Medulla oblongata (tissue), 1 donor: ENCODE measurements at regions not wholly inside any gene's neighbourhood (a gene's known extent, or its start where the extent isn't known, plus 50 kb on each side); places are given as distances from the start of the nearest gene placed in this dataset.
"Not testable (repeated sequence)": the region's sequence is repeated elsewhere in the genome, so short reads cannot be mapped to it uniquely, and the experiment has no call there.

Experiments
- DNase-seq: peaks from one replicate; pipeline ENCODE4 v3.0.0-alpha.2; 2015; ENCODE audit errors: extremely low spot score

DNA sequence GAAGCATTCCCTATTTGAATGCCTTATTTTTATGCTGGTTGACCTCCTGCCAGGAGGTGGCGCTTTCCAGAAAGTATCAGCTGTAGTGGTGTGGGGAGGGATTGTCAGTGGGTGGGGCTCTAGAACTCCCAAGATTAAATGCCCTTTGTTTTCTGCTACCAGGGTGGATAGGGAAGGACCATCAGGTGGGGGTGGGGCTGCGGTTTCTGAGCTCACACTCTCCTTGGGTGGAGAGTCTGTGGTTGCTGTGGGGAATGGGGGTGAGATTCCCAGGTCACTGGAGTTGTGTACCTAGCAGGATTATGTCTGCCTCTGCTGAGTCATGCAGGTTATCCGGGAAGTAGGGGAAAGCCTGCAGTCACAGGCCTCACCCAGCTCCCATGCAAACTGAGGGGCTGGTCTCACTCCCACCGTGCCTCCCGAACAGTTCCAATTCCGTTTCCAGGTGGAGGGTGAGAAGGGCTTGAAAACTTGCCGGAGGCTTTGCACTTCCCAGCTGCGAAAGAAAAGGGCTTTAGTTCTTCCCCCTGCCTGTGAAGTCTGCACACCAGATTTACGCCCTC, 68.3 kb downstream of the ALG10B start:
- no peak for DNase-seq

DNA sequence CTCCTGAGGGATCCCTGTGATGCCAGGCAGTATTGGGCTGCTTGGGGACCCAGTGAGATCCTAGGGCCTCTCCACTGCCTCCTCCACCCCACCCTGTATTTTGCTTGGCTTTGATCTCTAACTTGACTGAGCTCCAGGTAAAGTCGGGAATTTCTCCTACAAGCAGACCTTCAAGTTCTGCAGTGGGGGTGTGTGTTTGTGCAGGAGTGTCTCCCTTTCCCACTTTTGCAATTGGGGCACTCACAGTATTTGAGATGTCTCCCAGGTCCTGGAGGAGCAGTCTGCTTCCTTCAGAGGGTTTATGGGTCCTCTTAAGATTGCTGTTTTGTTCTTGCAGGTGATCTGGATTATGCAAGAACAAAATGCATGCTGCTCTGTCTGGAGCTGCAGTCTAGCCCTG, 68.9 kb downstream of the ALG10B start:
- no peak for DNase-seq

DNA sequence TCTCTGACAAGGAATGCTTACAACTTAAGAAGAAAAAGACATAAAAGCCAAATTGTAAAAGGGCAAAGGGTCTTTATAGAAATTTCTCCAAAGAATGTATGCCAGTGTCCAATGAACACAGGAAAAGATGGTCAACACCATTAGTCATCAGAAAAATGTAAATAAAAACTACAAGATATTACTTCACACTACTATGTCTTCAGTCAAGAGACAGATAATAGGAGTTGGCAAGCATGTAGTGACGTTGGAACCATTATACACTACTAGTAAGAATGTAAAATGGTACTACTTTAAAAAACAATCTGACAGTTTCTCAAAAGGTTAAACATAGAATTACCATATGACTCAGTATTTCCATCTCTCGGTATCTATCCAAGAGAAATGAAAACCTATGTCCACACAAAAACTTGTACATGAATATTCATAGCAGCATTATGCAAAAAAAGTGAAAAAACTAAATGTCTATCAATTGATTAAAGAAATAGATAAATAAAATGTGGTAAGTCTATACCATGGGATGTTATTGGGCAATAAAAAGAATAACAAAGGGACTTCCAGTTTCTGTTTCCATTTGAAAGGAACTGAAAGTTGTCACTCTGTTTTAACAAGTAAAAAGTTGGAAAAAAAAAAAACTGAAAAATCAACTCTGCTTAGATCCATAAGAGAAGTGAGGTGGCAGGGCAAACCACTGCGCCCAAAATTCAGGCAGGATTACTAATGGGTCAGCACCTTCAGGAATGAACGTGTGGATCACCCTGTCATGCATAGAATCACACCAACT, 69.8 kb downstream of the ALG10B start:
- peak; percentile 26 for DNase-seq

DNA sequence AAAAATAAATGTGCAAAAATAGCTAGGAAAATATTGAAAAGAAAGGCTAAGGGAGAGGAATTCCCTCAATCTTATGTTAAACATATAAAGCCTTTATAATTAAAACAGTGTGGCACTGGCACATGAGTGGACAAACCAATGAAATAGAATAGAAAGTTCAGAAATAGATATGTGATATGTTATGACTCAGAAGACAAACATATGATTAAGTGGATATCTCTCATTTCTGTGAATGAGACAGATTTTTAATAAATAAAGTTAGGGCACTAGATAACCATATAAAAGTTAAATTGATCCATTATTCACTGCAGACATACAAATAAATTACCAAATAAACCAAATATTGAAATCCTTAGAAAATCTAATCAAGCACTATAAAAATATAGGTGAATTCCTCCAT, 73.0 kb downstream of the ALG10B start:
- DNase-seq = no peak

DNA sequence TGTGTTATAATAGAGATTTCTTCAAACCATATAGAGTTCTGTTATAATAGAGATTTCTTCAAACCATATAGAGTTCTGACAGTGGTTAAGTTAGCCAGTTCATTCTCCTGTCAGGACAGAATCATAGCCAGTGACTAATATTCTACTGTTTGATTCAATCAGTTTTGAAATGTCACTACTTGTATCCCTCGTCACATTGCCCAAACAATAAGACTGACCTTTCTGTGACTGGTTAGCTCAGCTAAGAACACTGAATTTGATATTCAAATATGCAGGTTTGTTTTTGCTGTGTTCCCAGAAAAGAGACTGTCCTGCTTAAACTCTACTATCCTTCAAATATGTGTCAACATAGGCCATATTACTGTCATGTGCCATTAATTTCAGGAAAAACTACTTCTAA, 74.4 kb downstream of the ALG10B start:
- DNase-seq = no peak

DNA sequence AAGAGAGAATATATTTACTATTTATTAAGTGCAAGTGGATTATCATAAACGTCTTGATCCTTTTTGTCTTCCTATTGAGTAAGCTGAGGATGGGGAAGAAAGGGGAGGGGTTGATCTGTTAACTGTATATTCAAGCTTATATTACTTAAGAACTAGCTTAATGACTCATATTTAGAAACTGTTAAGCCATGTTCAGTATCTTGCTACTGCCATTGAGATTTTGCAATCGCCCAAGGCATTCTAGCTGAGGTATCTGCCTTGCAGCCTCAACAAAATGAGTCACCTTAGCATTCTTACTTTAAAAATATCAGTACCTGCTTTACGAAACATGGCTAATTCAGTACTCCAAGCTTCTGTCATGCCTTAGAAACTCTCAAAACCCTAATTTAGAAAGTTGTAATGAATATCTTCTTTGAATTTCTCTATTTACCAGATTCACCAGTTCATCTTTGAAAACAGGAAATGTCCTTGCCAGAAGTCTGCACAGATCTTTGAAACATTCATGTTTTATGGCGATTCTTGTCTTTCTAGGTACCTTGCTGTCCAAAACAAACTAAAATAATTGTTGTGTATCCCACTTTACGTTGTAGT, 76.1 kb downstream of the ALG10B start:
- no peak for DNase-seq

DNA sequence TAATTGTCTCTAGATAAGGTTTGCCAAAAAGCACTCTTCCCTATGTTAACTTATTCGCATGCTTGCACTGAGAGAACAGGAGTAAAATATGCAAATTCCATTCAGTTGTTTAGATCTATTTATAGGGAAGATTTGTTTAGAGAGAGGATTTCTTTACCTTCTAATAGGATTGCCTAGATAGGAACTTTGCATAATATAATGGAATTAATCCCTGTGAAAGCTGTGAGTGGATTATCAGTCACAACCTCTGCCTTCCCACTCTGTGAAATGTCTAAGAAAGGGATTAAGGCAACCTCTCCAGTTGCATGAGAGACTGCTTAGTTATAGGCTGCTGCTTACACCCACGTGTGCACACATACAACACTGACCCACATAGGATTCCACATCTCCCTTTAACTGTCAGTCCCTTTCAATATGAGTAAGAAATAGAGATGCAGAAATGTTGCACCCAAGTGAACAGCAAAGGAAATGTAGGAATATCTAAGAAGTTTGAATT, 83.2 kb downstream of the ALG10B start:
- DNase-seq = no peak

DNA sequence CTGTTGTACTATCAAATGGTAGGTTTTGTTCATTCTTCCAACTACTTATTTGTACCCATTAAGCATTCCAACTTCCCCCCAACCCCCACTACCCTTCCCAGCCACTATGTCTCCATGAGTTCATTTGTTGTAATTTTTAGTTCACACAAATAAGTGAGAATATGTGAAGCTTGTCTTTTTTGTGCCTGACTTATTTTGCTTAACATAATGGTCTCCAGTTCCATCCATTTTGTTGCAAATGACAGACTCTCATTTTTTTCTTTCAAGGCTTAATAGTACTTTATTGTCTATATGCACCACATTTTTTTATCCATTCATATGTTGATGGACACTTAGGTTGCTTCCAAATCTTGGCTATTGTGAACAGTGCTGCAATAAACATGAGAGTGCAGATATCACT, 86.2 kb downstream of the ALG10B start:
- no peak for DNase-seq

DNA sequence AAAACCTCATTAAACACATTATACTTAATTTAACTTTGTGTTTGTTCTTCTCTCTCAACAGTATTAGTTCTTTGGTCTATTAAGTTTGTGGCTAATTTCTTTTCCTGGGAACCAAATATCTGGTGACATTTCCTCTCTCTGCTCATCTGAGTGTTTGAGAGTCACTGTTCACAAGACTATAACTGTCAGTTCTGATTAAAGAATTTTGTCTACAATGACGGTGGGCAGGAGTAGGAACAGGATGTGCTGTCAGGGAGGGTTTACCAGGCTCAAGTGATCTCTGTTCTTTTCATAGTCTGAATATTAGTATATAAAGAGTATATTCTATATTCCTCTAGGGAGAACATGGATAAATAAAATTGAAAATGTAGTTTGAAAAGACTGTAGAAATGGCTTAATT, 92.9 kb downstream of the ALG10B start:
- DNase-seq = no peak

DNA sequence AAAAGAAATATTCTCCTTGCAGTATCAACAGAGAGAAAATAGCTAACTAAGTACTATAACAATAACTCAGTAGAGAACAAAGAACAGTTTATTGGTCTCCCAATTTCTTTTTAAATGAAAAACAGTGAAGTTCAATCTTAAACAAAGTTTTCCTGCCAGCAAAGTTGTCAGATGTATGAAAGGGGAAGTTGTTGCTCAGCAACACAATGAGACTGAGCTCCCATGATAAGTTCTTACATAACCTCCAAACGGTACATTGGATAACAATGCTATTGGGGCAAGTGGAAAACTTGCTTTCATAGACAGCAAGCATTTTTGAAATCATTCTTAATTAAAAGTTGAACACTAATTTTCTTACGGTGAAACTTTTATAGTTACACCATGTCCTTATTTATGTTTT, 94.9 kb downstream of the ALG10B start:
- peak; percentile 11 for DNase-seq

DNA sequence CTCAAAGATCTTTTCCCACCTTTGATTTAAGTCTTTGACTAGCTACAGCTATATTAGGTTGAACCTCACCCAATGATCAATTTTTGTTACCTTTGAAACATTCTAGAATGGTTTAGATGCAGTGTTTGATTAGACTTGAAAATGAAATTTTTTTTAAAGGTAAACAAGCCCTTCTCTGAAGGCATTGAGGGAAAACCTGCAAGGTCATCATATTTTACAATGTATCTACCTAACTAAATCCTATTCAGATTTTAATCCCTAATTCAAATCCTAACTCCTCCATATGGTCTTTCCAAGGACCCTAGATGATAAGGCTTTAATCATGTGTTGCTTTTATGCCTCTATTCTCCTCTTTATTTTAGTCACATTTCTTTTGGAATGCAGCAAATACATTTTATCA, 95.4 kb downstream of the ALG10B start:
- DNase-seq = no peak

DNA sequence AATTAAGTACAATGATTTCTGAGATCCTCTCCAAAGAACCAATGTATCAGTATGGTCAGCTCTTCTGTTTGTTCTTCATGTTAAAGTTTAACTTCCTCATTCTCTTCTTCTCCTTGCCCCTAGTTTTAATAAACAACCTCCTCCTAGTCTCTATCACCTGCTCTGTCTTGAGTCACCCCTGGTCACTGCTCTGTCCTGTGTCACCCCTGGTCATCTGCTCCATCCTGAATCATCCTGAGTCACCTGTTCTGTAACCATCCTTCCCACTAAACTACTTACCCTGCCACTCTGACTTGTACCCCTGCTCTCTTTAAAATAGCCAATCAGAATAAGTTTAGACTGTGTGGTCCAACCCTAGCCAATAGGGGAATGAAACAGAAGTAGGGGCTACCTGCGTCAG, 100.5 kb downstream of the ALG10B start:
- DNase-seq = no peak

DNA sequence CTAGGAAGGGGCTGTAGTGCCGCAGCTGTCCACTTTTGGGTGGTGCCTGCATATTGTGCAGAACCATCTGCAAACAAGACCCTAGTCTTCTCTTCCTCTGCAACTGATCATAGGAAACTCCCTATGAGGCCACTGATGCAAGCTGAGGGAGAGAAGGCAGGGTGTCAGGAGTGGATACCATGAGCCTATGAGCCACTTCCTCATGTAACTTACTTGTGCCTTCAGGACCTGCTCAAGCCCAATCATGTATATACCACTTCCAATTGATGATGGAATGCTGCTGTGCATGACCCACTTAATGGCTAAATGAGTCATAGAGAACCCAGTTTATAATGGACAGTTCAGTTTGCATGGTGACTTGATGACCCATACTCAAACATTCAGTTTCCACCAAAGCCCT, 107.9 kb downstream of the ALG10B start:
- no peak for DNase-seq

DNA sequence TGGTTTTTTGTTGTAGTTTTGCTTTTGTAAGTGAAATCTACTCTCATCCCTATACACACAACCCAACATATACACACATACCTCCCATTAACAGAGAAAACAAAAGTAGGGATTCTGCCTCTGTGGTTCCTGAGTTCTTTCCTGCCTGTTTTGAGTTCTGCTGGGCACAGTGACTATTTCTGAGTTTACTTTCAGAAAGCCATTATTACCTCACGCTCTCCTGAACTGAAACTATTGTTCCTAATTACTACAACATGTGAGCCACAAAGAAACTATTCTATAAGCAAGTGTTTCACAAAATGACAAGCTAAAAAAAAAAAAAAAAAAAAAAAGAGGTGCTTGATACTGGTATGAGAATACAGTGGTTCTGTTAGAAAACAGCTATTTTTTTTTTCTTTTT, 110.9 kb downstream of the ALG10B start:
- no peak for DNase-seq

DNA sequence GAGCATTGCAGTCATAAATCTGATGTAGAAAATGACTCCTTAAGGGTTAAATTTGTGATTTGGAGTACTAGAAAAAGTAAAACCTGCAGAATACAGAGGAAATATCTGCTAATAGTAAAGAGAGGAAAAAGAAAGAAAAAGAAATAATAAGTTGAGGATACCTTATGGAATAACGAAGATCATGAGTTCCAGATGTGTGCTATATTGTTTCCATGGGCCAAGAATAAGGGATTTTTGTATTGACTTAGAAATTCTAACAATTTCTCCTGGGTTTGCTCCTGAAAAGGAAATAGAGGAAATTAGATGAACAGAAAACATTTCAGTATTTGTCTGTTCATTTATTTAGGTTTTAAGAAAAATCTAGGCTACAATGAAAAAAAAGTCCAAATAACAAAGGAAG, 115.3 kb downstream of the ALG10B start:
- no peak for DNase-seq

DNA sequence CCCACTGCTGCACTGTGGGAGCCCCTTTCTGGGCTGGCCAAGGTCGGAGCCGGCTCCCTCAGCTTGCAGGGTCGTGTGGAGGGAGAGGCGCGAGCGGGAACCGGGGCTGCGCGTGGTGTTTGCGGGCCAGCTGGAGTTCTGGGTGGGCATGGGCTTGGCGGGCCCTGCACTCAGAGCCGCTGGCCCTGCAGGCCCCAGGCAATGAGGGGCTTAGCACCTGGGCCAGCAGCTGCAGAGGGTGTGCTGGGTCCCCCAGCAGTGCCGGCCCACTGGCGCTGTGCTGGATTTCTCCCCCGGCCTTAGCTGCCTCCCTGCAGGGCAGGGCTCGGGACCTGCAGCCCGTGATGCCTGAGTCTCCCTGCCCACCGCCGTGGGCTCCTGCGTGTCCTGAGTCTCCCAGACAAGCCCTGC, 125.3 kb downstream of the ALG10B start:
- DNase-seq = not testable (repeated sequence)

DNA sequence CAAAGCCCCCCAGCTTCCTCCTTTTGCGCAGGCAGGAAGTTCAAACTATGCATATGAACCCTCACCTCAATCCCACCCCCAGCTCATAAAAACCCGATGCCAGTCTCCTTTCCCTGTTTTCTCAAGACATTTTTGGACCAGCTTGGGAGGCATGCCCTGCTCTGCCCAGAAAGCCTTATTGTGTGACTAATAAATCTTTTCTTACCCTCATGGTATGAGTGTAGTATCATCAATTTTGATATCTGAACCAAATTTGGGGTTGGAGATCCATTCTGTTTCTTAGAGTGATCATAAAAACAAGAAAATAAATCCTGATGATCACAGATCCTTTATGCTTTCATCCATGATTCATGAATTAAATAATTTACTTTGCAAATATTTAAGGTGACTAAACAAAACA, 128.5 kb downstream of the ALG10B start:
- DNase-seq = no peak

DNA sequence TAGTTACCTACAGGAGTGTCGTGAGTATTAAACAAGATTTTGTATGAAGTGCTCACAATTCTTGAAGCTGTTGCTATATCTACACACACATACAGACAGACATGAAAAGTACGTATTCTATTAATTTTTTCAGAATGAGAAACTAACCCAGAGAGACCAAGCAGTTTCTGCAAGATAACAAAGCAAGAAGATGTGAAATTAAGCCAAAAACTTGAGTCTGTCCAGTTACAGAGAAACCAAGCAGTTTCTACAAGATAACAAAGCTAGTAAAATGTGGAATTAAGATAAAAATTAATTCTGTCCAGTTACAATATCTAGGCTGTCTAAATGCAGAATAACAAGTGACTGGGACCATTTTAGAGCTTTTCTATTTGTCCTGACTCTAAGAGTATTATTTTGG, 132.4 kb downstream of the ALG10B start:
- DNase-seq = no peak

DNA sequence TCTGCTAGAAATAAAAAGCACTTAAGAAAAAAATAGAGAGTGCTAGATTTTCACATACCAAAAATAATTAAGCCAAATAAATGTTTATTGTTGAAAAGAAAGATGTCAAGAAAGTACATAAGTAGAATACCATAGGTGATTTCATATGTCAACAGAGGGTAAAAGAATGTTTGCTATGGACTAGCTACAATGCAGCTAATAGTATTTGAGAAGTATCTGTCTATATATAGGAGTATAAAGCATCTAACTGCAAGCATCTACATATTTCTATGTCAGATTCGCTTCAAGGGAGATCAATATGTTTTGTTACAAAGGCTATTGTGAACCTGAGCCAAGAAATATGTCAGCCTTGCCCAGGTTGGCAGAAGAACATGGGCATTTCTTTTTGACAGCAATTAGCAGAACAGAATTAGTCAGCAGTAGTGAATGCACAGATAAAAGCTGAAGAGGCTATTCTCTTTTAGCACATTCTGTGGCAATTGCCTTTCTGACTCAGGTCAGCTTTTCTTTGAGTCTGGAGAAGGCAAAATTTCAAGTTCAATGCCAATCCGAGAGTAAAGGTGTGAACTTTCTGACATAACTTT, 140.1 kb downstream of the ALG10B start:
- DNase-seq = no peak

DNA sequence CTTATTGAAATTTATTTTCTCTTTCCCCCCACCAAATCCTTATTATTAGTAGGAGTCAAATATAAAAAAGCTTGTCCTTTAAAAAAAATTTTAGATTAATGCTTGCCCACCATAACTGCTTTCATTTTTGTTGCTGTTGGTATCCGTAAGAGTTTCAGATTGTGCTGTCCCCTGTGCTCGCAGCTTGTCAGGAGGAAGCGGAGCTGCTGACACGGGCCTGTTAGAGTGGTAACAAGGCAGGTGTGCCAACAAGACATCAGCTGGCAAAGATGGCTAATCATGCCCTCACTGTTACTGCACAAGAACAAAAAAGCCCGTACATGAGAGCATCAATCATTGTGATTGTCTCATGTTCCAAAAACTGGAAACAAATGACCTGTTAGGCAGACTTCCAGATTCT, 148.4 kb downstream of the ALG10B start:
- no peak for DNase-seq

DNA sequence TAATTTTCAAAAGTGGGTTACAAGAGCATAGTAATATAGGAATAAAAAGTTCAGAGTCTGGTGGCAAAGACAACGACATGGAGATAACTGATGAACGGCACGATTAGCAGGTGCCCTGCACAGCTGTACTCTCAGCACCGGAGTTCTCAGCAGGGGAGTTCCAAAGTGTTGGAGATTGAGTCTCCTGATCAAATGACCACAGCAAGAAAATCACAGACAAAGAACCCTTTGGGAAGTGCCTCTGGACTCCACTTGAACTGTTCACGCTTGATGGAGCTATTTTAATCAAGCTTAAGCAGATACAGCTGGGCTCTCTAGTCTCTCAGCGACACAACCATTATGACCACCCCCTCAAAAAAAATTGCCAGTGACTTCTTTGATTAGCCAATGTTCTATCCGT, 153.1 kb downstream of the ALG10B start:
- peak; percentile 7 for DNase-seq

DNA sequence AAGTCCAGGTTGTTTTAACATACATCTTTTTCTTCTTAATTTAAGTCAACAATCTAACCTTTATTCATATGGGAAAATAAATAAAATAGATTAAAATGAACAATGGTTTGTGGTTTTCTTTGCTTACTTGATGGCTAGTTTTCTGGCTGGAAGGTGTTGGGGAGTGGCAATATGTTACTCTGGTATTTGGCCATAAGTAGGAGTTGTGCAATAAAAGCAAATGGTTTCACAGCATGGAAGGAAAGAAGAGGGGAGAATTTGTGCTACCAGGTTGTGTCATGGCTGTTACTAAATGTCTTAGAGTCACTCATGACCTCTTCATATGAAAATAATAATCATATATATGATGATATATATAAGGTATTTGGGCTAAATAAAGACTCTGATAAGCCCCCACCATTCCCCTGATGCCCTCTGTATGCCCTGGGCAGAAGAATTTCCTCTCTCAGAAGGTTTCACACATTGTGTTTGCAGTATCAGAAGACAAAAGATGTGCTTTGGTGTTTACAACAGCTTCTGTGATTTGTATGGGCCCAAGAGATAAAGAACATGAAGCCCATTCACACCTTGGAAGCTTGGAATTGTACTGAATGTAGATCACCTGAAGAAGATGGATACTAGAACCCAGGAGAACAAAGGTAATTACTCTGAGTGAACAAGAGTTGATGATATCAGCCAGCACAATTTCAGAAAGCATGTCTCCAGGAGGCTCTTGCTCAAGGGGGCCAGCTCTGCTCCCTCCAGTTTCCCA, 160.9 kb downstream of the ALG10B start:
- DNase-seq = no peak
